GM21526 (cell line): ENCODE measurements at regions not wholly inside any gene's neighbourhood (a gene's known extent, or its start where the extent isn't known, plus 50 kb on each side); places are given as distances from the start of the nearest gene placed in this dataset.

ENCODE experiments used
- ATAC-seq: cut with Tn5 transposase; IDR thresholded peaks from one replicate; pipeline ENCODE4 v1.9.1; 2021; ENCODE audit warnings: moderate library complexity; ENCODE audit not compliant: unreplicated experiment, low FRiP score

DNA sequence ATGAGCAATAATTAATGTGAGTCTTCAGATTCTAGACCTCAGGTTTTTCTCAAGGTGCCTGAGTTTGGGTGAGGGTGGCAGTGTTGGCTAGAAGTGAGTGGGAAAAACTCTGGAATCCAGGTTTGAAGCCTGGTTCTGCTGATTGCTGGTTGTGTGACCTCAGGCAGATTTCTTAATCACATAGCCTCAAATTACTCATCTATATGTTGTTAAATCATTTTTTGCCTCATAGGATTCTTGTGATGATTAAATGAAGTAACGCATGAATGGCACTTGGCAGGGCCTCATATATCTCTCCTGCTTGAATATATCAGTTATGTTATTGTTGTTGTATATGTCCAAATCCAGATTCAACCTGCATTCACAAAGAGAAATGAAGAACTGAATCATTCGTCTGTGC lies 60.5 kb downstream of the NR2F2 start:
- ATAC-seq = no peak

DNA sequence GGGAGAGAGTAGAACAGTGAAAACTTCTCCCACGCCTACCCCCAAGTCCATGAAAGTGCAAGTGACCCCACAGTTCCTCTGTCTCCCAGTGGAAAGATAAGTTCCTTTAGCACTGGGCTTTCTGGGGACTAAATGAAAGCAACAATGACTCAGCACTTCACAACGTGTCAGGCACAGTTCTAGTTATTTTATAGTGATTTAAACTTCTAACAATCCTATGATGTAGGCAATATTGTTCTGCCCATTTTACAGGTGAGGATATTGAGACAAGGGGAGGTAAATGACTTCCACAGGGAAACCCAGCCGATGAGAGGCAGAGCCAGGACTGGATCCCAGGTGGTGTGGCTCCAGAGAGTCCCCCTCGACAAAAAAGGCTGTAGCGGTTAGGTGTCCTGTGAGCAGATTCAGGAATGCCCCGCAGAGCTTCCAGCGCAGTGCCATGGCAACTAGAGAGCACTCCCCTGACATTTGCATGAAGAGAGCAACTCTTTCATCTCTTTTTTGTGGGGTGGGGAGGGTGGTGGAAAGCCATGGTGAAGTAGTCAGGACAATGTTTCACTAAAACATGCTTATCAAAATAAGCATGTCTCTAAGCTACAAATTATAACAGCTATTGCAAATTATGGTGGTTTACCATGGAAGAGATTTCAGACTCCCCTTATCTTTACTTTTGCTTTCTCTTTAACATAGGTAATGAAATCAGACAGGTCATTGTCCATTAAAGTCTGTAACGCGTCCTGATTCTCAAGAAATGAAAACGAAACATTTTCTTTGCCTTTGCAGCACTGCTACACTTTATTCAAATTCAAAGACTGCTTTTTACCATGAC lies 62.1 kb downstream of the NR2F2 start:
- no peak for ATAC-seq

DNA sequence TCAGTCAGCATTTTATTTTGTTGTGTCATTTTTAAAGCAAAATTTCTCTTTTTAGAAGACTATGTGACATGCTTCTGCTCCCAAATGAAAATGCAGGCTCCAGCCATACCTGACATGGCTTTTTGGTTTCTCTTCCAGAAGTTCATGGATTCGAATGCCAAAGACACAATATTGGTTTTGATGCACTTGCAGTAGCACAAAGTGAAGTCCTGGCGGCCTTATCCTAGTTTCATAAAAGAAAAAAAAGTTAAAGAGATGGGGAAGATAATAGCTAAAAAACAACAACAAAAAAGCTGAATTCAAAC lies 62.7 kb downstream of the NR2F2 start:
- no peak for ATAC-seq

DNA sequence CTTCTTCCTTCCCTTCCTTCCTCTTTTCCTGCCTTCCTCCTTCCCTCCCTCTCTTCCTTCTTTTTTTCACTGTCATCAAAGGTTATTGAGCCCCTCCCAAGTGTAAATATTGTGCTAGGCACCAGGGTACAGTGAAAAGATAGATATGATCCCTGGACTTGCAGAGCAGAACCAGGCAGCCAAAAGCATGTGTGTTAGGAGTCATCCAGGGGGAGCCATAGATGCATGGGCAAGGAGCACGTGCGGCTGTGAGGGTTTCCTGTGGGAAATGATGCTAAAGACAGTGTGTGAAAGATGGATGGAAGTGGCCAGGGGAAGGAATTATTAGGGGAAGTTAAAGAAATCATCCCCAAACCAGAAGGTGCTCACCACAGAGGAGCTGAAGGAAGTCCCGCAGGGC lies 65.2 kb downstream of the NR2F2 start:
- ATAC-seq = no peak

DNA sequence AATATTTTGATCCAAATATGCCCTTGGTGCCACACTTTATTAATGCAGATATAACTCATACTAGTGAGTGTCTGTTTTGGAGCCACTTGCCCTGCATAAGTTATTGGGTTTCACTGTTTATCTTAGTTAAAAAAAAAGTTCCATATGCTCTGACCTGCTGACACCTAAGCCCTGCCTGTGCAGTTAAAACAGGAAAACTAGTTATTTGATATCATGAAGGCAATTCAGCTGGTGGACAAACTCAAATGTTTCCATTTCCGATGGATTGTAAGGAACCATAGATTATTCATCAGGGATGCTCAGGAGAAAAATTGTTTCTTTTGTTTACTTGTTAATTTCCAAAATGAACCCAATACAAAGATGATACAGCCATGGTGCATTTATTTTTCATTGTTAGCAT lies 68.3 kb downstream of the NR2F2 start:
- ATAC-seq = no peak

DNA sequence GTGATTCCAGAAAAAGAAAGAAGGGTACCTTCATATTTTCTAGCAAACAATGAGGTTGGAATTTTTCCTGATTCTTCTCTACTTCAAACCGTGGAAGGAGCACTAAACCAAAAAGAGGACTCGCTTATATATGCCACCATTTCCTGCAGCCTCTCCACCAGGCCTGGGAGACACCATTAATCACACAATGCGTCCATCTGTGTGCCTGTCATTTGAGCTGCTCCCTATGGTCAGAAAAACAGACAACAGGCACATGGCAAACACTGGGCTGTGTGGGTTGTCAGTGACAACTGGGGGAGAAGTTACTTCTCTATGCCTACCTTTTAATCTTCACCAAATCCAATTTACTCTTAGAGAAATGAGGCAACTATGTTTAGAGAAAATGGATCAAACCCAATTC lies 71.9 kb downstream of the NR2F2 start:
- no peak for ATAC-seq

DNA sequence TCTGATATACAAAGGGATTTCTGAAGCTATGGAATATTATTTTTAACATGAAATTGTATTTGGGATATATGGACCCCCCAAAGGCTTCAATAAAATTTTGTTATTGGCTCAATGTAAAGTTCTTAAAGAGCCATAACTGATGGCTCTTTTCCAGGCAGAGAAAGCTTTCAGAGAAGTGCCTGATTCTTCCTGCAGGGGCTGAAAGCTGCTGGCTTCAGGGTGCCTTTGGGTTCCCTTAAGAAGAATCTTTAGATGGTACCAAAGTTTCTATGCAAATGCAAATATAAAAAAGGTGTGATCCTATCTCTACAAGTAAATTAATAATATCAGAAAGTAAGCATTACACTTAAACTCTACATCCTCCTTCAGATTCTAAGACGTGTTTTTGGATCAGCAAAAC lies 72.6 kb downstream of the NR2F2 start:
- ATAC-seq = no peak

DNA sequence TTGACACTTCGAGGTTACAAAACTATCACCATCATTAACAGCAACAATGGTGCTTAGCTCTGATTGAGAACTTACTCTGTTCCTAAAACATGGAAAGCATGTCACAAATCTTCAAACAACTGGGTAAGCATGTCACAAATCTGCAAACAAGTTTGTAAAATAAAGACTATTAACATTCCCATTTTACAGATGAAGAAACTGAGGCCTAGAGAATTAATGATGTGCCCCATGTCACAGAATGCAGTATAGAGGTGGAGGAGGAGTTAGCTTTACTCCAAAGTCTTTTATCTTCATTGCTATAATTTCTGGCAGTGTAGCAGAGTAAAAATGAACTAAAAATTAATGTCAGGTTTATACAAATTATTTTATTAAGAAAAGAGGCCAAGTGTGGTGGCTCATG lies 73.4 kb downstream of the NR2F2 start:
- ATAC-seq = no peak

DNA sequence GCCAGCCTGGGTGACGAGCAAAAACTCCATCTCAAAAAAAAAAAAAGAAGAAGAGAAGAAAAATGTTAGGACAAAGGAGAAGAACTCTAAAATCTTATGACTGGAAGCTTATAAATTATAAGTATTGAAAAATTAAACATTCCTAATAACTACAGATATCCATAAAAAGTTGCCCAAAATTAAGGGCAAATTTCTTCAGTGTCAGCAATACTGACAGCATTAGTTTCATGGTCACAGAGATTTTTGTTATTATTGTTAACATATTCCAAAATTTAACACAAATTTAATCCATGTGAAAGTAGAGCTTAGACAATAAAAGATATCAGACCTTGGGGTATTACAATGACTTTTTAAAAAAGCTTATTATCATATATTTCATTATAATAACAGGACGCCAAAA lies 74.1 kb downstream of the NR2F2 start:
- ATAC-seq = no peak

DNA sequence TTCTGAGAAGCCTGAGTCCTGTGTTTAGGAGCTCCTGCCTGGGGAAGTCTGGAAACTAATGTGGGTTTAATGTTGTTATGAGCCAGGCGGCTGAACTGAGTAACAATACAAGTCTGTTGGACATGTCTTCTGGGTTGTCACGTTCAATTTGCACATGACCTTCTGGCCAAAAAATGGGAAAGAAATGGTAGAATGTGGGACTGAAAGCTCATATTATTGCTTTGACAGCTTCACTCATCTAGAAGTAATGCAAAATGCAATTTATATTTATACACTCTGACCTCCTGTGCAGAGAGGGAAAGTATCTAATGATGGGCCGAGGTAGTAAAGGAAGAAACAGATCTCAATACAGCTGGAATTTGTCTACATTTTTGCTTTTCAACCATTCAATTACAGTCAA lies 75.8 kb downstream of the NR2F2 start:
- no peak for ATAC-seq

DNA sequence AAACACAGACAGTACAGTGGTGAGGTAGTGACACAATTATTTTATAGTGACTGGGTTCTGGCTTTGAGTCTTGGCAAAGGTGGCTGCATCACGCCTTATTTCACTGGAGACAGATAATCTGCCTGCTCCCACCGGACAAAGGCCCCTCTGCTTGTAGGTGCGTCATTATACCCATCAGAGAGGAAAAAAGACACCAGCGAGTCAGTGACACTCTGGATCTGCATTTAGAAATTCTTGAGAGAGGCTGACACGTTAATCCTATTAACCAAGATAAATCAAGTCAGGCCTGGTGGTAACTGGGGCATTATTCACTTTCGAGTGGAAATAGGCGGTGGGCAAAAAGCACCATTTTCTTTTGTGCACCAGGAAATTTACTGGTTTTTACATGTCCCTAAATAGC lies 76.2 kb downstream of the NR2F2 start:
- no peak for ATAC-seq

DNA sequence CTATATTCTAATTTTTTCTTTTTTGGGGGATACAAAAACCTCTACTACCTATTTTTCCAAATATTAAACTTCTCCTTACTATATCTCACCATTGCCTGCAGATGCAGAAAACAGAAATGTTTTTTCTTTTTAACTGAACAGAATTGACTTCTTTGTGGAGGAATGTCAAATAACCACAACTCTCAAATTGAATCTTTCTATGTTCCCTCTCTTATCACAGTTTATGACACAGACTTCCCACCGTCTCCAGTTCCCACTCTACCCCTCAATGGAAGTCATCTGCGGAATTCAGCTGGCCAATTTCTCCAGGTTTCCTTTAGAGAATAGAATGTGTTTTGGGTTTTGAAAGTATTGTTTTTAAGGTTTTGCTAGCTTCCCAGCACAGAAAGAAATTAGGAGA lies 77.0 kb downstream of the NR2F2 start:
- no peak for ATAC-seq

DNA sequence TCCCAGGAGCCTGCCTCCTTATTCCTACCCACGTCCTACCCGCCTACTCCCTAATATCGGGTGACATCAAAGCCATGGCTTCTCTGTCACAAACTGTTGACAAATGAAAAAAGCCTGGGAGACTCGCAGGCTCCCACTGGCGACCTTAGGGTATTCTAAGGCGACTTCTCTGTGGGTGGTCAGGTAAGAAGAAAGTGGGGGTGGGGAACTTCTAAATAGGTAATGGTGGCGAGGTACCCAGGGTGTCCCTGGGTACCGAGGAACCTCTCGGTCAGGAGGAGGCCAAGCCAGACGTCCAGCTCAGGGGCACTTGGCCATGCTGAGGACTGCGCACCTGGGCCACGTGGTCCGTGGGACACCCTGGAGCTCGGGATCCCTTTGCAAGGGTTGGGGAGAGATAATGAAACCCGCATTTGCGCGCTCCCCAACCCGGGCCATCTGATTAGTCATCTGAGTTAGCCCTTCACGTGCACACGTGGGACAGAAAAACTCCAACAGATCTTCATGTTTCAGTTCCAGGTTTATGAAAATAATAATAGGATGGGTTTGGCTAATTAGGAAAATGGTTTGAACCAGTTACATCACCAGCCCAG lies 78.2 kb downstream of the NR2F2 start:
- no peak for ATAC-seq

DNA sequence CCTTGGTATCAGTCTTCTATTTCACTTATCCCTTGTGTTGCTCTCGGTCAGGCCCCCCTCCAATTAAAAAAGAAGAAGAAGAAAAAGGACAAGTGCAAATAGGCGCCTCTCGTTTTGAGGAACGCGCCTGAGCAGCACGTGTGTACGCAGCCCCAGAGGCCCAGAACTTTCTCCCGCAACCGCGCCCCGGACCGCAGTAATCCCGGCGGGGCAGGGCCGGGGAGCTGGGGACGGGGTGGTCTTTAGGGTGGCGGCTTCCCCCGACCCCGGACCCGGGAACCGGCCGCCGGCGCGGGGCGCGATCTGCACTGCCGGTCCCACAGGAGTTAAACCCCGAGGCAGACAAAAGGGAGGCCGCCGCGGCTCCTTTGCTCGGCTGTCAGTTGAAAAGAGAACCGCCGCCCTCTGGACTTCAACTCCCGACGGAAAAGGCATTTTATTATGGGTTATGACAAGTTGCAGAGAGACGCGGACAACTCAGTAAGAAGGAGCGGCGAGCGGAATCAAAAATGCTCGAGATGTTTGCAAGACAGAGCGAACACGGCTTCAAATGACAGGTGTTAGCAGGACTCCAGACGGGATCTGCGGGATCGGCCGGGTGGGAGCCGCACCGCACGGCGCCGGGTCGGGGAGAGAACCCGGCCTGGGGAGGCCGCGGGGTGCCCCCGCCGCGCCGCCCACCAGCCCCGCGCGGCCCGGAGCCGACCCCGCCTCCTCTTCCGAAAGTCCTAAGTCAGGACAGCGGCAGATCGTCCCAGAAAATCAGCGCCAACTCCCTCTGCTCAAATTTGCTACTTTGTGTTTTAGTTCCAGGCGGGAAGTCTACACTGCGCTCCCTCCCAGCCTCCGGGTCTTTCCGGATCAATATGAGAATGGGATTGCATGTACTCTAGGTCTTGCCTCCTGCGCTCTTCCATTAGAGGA lies 79.0 kb downstream of the NR2F2 start:
- no peak for ATAC-seq

DNA sequence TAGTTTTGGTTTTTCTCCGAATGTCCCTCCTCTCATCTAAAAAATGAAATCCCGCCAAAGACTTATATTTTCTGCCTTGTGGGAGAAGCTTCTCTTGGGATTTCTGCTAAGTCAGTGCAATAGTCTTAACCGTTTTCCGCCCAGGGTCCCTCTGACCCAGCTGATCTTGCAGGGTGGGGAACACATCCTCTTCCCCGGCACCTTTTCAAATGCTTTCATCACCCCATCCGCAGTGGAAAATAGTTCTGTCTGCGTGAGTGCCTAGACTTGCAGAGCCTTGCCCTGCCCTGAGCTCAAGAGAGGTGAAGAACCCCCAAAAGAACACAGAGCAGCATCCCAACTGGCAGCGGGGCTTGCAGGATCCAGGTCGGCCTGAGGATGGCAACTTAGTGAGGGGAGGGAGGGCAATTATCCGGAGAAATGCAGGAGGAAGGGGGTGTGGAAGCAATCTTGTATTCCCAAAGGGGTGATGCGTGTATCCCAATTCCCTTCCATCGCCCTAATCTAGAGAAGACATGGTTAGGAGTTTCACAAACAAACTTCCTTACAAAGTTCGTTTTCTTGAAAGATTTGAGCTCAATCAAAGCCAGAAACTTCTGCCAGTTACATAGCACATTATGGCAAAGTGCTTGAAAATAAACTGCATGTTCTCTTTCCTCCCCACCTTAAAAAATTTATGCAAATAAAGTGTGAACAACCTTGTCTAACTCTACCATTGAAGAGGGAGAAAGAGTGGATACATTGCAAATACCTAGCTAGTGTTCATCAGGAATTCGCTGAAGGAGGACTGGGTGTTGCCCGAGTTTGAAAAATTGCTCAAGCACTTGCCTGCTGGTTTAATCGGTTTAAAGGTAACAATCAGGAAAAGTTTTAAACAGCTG lies 79.9 kb downstream of the NR2F2 start:
- ATAC-seq = no peak

DNA sequence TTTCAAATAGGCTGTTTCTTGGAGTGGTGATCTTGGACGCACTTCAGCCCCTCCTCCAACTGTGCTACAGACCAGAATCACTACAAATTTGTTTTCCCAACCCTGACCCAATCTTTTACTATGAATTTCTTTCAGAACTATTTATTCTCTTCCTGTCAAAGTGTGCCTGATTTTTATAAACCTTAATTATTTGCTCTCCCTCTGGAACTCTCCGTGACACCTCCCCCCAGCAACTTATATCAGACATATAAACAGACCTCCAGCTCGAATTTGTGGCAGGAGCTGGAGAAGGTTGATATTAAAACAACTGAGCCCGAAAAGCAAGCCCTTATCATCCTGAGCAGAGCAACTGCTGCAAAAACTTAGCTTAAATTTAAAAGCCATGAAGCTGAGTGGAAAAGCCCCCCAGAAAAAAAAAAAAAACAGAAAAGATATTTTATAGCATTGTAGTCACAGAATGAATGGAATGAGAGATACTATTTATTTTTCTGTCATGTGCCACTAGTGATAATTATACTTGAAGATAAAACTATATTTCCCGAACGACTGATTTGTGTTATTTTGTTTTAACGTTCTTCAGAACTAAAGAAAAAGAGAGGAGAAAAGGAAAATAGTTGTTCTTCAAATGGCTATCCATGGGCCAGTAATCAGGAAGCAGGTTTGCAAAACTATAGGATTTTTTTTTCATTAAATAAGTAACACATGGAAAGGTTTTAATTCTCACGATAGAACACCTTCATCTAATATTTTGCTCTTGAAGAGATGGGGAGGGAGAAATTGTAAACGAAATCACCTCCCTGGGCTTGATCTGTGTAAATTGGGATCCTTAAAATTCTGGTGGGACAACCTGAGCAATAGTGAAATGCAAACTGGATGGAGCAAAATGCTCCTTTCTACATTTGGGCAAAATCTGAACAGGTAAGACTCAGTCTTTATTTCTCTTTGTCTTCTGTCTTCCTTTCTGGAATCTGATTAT lies 80.8 kb downstream of the NR2F2 start:
- ATAC-seq = no peak

DNA sequence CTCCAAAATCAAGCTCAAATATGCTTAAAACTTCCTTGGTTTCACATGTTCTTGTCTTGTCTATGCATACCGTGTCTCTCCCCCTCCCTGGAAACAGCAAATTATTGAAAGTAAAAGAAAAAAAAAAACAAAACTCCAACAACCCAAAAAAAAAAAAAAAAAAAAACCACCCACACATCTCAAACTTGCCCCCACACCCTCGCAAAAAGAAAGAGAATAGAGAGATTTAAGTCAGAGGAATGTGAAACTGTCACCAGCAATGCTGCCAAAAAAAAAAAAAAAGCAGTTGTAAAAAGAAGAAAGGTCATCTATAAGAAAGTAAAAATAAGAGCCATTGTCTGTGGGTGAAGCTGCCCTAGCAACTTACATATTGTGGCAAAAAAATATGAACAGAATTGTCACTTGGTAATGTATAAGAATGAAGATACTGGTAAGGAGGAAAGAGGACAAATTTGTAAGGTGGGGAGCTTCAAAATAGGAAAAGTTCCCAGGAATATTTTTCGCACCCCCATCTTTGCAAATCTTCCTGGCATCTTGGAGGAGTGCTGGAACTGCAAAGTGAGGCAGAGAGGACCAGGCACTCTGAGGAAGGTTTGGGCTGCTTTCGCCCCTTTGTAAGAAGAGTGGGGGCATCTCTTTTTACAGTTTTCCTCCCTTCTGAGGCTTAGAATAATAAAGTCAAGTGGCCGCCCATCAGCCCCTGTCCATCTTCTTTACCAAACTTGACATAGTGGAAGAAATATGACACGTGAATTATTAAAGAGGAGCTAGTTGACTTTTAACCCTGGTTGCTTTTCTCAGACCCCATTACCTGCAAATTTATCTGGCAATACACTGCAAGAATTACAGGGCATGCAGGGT lies 81.8 kb downstream of the NR2F2 start:
- ATAC-seq = no peak

DNA sequence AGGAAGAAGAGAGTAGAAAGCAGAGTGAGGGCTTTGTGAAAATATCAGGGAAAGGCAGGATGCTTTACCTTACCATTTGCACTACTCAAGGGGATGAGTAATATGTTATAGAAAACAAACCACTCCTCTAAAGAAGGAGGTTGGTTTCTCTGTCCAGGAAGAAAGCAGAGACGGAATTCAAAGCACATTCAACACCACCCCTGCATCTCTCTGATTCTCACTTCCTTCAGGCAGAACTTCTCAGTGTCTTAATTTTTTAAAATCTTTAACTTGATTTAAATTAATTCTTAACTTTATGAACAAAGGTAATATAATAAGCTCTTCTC lies 82.4 kb downstream of the NR2F2 start:
- ATAC-seq = no peak

DNA sequence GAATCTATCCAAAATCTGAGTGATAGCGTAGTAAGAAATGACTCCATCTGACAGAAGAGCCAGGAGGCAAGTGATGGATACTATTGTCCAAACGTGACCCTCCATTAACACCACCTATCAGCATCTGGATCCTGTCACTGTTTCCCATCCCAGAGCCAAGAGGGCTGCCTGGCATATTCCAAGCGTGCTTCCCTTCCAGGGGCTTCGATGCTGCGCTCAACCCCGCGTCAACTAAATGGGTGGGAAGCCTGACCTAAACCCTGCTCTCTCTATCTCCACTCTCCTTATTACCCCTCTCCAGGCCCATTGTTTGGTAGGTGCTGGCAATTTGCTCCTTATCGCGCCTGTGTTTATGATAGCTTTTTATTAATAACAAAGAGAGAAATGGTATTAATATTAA lies 83.2 kb downstream of the NR2F2 start:
- ATAC-seq = no peak
